Spinal cord (tissue), 9 donors: ENCODE measurements at regions not wholly inside any gene's neighbourhood (a gene's known extent, or its start where the extent isn't known, plus 50 kb on each side); places are given as distances from the start of the nearest gene placed in this dataset.

Source experiments
- DNase-seq, 6 donors: peaks; one replicate each; pipeline versions ENCODE4 v3.0.0 to v3.0.0-alpha.2; 2013 to 2015; ENCODE audit warnings: low spot score in 6 of 6, low read depth in 4 of 6
- H3K27ac ChIP-seq: one replicate; pipeline ENCODE4 v1.5.1; 2013; ENCODE audit warnings: low read depth, low read length, control low read depth
- H3K27me3 ChIP-seq: one replicate; pipeline ENCODE4 v1.6.1; 2013; ENCODE audit warnings: low read length; ENCODE audit not compliant: control insufficient read depth, insufficient read depth
- H3K36me3 ChIP-seq: one replicate; pipeline ENCODE4 v1.6.1; 2013; ENCODE audit warnings: low read length; ENCODE audit not compliant: control insufficient read depth, insufficient read depth
- H3K4me1 ChIP-seq: one replicate; pipeline ENCODE4 v1.6.1; 2013; ENCODE audit warnings: low read length; ENCODE audit not compliant: control insufficient read depth, insufficient read depth
- H3K4me3 ChIP-seq: one replicate; pipeline ENCODE4 v1.5.1; 2013; ENCODE audit warnings: low read depth, low read length, control low read depth
- H3K9me3 ChIP-seq: one replicate; pipeline ENCODE4 v1.6.1; 2013; ENCODE audit warnings: low read length; ENCODE audit not compliant: control insufficient read depth, insufficient read depth
- WGBS: methylation state at CpG from one replicate; pipeline ENCODE4 v1.1.5; 2013; ENCODE audit warnings: missing lambda C conversion rate; ENCODE audit not compliant: insufficient coverage; 5-methylcytosine and 5-hydroxymethylcytosine counted together
- donor health status: healthy.

GRCh38 chr6:117117652-117118051 lies 147.7 kb upstream of the VGLL2 start:
- Histone ChIP-seq H3K36me3 (no peaks in the 10 kb centered on the region), H3K9me3 (peaks cover 2% of the 10 kb centered on the region), H3K27me3 (no peaks in the 10 kb centered on the region), H3K4me3 (no peak overlapping the region), H3K27ac (no peak overlapping the region), H3K4me1 (no peaks in the 10 kb centered on the region)
- no peak for DNase-seq
- 17% methylated on average over 1 of the region's 1 CpG for WGBS

- no peak for DNase-seq
- H3K36me3 ChIP-seq: no peaks in the 10 kb centered on the region
- peaks cover 2% of the 10 kb centered on the region for H3K9me3 ChIP-seq
- no peak overlapping the region for H3K4me3 ChIP-seq
- no peak overlapping the region for H3K27ac ChIP-seq
- no peaks in the 10 kb centered on the region for H3K27me3 ChIP-seq
- H3K4me1 ChIP-seq: no peaks in the 10 kb centered on the region
Measured at GRCh38 chr6:117118490-117118889, 146.9 kb upstream of the VGLL2 start.

- DNase-seq: peak in 5 of 6 donors; percentile 17 to 81 (median 35)
Measured at GRCh38 chr6:117126213-117126612, 139.1 kb upstream of the VGLL2 start.

GRCh38 chr6:117128052-117128451 lies 137.3 kb upstream of the VGLL2 start:
- Histone ChIP-seq H3K36me3 (no peaks in the 10 kb centered on the region), H3K4me1 (no peaks in the 10 kb centered on the region), H3K27me3 (no peaks in the 10 kb centered on the region), H3K9me3 (no peaks in the 10 kb centered on the region), H3K27ac (no peak overlapping the region), H3K4me3 (no peak overlapping the region)
- no CpG with 5 or more reads among the region's 1 CpG for WGBS
- DNase-seq: no peak

More at GRCh38 chr6:117126213-117126612, 139.1 kb upstream of the VGLL2 start:
- Histone ChIP-seq H3K9me3 (no peaks in the 10 kb centered on the region), H3K27ac (no peak overlapping the region), H3K4me1 (no peaks in the 10 kb centered on the region), H3K27me3 (no peaks in the 10 kb centered on the region), H3K36me3 (no peaks in the 10 kb centered on the region), H3K4me3 (no peak overlapping the region)
- WGBS: 40% methylated on average over 1 of the region's 1 CpG

- Histone ChIP-seq H3K9me3 (no peaks in the 10 kb centered on the region), H3K27ac (no peak overlapping the region), H3K4me3 (no peak overlapping the region), H3K4me1 (no peaks in the 10 kb centered on the region), H3K27me3 (no peaks in the 10 kb centered on the region), H3K36me3 (no peaks in the 10 kb centered on the region)
- DNase-seq: no peak
- 78% methylated on average over 1 of the region's 2 CpGs for WGBS
Measured at GRCh38 chr6:117130125-117130524, 135.2 kb upstream of the VGLL2 start.

- no peaks in the 10 kb centered on the region for H3K4me1 ChIP-seq
- H3K9me3 ChIP-seq: no peaks in the 10 kb centered on the region
- no peak overlapping the region for H3K4me3 ChIP-seq
- H3K27me3 ChIP-seq: no peaks in the 10 kb centered on the region
- no peaks in the 10 kb centered on the region for H3K36me3 ChIP-seq
- H3K27ac ChIP-seq: no peak overlapping the region
- no peak for DNase-seq
- no CpG with 5 or more reads among the region's 1 CpG for WGBS
Measured at GRCh38 chr6:117136702-117137101, 128.7 kb upstream of the VGLL2 start.

GRCh38 chr6:117137711-117138110 lies 127.6 kb upstream of the VGLL2 start:
- no peak overlapping the region for H3K27ac ChIP-seq
- no peaks in the 10 kb centered on the region for H3K9me3 ChIP-seq
- H3K4me1 ChIP-seq: no peaks in the 10 kb centered on the region
- no peak overlapping the region for H3K4me3 ChIP-seq
- no peaks in the 10 kb centered on the region for H3K27me3 ChIP-seq
- no peaks in the 10 kb centered on the region for H3K36me3 ChIP-seq
- no peak for DNase-seq
- WGBS: 100% methylated on average over 3 of the region's 4 CpGs

- Histone ChIP-seq H3K36me3 (no peaks in the 10 kb centered on the region), H3K27ac (no peak overlapping the region), H3K4me3 (no peak overlapping the region), H3K27me3 (no peaks in the 10 kb centered on the region), H3K9me3 (no peaks in the 10 kb centered on the region), H3K4me1 (no peaks in the 10 kb centered on the region)
- DNase-seq: peak in 1 of 6 donors; percentile 45
- WGBS: 100% methylated on average over 1 of the region's 2 CpGs
Measured at GRCh38 chr6:117138425-117138824, 126.9 kb upstream of the VGLL2 start.

- Histone ChIP-seq H3K9me3 (no peaks in the 10 kb centered on the region), H3K36me3 (no peaks in the 10 kb centered on the region), H3K4me3 (no peak overlapping the region), H3K27ac (no peak overlapping the region), H3K4me1 (no peaks in the 10 kb centered on the region), H3K27me3 (no peaks in the 10 kb centered on the region)
- peak in 4 of 6 donors; percentile 4 to 70 (median 38) for DNase-seq
Measured at GRCh38 chr6:117138920-117139319, 126.4 kb upstream of the VGLL2 start.

- Histone ChIP-seq H3K4me3 (no peak overlapping the region), H3K4me1 (no peaks in the 10 kb centered on the region), H3K9me3 (peaks cover 7% of the 10 kb centered on the region), H3K36me3 (no peaks in the 10 kb centered on the region), H3K27me3 (no peaks in the 10 kb centered on the region), H3K27ac (no peak overlapping the region)
- no peak for DNase-seq
- 82% methylated on average over 2 of the region's 3 CpGs for WGBS
Measured at GRCh38 chr6:117142142-117142541, 123.2 kb upstream of the VGLL2 start.
